MV-4-11 (cell line): ENCODE measurements at regions not wholly inside any gene's neighbourhood (a gene's known extent, or its start where the extent isn't known, plus 50 kb on each side); places are given as distances from the start of the nearest gene placed in this dataset.
"Not testable (repeated sequence)": the region's sequence is repeated elsewhere in the genome, so short reads cannot be mapped to it uniquely, and the experiment has no call there.

ENCODE experiments used
- DNase-seq: peaks from one replicate; lab custom pipeline; 2025; lab: John Stamatoyannopoulos, UW

GRCh38 chr6:119960036-119960435 lies 610.5 kb upstream of the MAN1A1 start:
- DNase-seq = no peak

DNA sequence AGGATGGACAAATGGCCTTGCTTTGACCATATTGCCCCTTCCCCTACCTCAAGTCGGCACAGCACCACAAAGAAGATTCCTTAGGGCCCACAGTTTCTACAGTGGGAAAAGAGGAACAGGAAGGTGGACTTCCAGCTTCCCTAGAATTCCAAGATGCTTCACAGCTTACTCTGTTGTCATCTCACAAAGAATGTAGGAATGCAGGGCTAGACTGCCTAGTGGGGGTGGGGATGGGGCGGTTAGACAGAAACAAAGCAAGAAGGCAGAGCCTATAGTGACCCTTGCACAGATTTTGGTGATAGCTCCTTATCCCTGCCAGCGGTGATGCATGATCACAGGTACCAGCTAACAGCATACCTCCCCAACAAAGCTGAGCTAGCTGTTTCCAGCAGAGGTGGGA lies 607.6 kb upstream of the MAN1A1 start:
- no peak for DNase-seq

DNA sequence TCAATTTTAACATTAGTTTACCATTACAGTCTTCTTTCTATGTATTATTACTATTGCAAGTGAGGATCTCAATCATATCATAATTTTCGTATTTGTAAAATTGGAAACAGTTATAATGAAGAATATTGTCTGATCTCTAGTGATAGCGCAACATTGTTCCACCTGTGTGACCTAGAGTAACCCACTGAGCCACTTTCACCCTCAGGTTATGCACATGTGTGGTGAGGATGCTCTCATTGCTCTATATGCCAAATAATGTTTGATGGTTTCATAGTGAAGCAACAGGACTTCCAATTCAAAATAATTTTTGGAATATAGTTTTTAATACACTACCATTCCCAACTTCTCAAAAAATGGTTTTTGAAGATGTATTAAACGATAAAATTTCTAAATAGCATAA lies 603.1 kb upstream of the MAN1A1 start:
- DNase-seq = no peak

DNA sequence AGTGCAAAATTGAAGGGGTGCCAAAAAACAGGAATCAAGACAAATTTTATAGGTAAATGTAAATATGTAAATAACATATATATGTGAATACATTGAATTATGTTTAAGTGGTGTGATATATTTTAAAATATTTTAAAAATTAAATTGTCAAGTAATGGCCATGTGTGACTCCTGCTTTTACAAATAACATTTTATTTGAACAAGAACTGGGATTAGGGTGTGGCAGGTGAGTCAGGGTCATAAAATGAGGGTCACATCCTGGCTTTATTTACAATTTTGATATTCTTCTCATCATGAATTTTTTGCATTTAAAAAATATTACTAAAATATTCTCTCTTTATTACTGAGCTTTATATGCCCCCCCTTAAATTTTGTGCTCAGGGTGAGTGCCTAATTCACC lies 601.1 kb upstream of the MAN1A1 start:
- DNase-seq = no peak

DNA sequence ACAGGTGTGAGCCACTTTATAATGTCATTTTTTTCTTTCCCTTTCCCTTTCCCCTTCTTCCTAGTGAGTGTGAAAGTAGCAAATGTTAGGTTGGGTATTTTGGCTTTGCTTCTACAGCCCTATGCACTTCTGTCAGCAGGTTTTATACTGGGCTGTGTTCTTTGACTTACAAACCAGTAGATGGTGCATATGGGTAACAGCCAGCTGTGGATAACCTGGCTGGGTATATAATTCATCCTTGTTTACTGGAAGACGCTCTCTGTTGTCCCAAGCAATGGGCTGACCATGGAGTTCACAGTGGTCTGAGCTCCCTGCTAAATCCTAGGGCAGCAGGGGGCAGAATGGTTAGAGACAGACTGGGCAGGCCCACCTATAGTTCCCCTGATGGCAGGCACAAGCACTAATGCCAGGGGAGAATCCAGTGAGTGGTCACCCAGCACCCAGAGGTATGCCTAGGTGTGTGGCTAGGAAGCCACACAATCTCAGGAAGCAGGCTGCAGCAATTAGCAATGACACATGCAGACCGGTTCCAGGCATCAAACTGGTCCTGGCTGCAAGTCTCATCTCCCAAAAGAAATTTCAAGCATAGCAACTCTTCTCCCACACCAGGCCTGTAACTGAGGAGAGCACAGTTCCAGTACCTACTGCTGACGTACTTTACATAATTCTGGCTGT lies 592.7 kb upstream of the MAN1A1 start:
- no peak for DNase-seq

GRCh38 chr6:119938752-119939151 lies 589.2 kb upstream of the MAN1A1 start:
- DNase-seq = peak; percentile 74

DNA sequence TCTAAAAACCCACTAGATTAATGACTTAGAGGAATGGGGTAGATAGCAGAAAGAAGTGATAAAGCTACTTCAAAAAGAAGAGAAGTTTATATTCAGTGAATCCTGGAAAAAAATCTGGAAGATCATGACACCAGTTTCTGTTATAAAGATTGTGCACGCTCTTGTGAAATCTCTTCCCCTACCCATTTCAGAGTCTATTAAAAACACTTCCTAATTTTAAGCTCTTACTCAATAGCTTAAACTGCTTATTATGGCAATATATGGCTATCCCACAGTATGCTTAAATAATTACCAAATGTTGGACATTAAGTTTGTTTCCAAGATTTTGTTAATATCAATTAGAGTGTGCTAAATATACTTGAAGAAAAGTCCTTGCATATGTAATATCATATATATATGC lies 585.3 kb upstream of the MAN1A1 start:
- DNase-seq = peak; percentile 67

DNA sequence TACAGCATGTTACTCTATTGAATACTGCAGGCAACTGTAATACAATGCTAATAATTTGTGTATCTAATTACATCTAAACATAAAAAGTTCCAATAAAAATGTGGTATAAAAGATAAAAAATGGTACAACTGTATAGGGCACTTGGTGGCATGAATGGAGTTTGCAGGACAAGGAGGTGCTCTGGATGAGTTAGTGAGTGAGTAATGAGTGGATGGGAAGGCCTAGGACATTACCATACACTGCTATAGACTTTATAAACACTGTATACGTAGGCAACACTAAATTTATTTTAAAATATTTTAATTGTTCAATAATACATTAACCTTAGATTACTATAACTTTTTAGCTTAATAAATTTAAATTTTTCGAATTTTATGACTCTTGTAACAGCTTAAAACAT lies 579.6 kb upstream of the MAN1A1 start:
- no peak for DNase-seq

DNA sequence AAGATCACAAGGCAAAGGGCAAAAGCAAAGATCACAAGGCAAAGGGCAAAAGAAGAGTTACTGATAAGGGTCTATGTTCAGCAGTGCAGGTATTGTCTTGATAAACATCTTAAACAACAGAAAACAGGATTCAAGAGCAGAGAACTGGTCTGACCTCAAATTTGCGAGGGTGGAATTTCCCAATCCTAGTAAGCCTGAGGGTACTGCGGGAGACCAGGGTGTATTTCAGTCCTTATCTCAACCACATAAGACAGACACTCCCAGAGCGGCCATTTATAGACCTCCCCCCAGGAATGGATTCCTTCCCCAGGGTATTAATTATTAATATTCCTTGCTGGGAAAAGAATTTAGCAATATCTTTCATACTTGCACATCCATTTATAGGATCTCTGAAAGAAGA lies 575.3 kb upstream of the MAN1A1 start:
- not testable (repeated sequence) for DNase-seq

DNA sequence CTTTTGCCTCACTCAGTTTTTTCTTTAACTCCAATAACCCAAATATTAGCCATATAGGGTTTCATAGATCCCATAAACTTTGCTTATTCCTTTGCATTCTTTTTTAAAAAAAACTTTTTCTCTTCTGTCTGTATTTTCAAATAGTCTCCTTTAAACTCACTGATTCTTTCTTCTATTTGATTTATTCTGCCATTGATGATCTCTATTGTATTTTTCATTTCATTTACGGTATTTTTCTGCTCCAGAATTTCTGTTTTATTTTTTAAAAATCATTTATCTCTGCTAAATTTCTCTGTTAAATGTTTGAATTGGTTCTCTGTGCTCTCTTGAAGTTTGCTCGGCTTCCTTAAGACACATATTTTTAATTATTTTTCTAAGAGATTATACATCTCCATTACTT lies 573.3 kb upstream of the MAN1A1 start:
- DNase-seq = no peak

GRCh38 chr6:119921491-119922010 lies 572.0 kb upstream of the MAN1A1 start:
- no peak for DNase-seq

DNA sequence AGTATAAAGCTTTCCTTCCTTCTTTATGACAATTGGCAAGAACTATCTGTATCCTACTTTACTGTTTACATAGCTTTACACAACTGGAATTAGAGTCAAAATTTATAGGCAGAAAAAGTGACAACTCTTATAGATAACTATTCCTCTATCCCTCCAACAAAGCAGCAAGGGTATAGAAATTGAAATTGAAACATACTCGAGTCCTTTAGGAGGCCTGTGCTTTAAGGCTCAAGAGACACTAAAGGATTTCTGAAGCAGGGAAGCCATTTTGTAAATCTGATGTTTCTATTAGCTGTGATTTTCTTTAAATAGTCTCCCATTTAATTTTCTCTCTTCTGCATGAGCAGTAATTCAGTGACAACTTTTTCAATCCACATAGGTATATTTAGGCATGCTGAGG lies 567.6 kb upstream of the MAN1A1 start:
- DNase-seq = no peak

DNA sequence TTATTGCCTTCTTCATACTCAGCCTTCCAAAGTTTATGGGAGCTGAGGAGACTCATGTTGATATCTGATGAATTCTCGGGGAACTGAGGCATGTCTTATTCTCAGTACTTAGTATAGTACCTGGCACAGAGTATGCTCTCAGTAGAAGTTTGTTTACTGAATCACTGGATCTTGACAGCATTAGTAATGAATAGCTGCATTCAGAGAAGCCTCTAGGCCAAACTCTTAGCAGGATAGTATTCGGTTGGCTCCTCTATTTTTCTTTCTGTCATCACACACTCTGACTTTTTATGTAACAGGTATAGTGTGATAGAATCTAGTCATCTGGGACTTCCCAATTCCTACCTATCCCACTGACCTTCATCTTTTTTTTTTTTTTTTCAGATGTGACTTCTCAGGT lies 566.4 kb upstream of the MAN1A1 start:
- DNase-seq = no peak

DNA sequence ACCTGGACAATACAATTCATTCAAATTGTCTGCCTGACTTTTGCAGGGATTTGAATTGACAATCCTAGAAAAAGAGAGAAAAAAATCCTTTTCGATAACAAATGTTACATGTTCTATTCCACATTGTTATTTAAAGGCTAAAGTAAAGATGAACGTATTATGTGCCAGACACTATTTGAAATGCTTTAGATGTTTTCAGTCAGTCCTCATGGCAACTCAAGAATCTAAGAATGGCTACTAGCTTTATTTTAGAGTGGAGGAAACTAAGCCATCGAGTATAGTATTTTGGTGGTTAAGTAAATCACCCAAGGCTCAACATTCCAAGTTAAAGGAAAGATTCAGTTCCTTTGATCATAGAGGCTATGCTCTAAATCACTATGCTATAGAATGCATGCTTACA lies 558.6 kb upstream of the MAN1A1 start:
- no peak for DNase-seq

- peak; percentile 68 for DNase-seq
Measured at GRCh38 chr6:119902681-119903080, 553.1 kb upstream of the MAN1A1 start.

DNA sequence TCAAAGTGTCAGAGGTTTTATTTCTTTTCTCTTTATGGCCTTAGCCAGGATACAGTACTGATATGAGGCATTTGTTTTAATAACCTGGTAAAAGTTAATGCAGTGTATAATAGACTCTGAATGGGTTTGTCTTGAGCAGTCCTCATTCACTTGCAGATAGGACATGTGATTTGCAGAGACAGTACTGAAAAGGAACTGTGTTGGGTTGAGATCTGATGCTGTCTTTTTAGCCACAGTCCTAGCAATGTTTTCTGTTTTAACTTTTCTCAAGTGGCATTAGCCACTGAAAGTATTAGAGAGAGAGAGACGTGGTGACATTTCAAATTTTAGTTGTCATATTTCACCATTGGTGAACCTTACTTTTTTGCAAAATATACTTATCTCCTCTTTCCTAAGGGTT lies 547.2 kb upstream of the MAN1A1 start:
- no peak for DNase-seq

DNA sequence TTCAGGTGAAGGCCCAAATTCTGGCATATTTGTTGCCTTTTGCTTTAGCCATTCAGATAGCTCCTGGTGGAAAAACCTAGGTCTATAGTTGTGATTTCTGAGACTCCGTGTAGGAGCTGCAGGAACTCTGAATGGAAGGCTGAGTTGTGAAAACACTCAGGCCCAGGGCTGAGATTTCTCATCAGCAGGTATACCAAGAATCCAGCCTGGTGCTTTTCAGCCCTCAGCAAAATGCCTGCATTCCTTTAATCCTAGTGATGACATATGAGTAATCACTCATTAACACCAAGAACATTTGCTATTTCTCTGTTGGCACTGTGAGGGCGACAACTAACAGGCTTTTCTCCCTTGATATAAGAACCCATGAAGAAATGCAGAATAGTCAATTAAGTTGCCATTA lies 546.1 kb upstream of the MAN1A1 start:
- no peak for DNase-seq

GRCh38 chr6:119894811-119895210 lies 545.2 kb upstream of the MAN1A1 start:
- DNase-seq = no peak

GRCh38 chr6:119891644-119892043 lies 542.1 kb upstream of the MAN1A1 start:
- peak; percentile 71 for DNase-seq

DNA sequence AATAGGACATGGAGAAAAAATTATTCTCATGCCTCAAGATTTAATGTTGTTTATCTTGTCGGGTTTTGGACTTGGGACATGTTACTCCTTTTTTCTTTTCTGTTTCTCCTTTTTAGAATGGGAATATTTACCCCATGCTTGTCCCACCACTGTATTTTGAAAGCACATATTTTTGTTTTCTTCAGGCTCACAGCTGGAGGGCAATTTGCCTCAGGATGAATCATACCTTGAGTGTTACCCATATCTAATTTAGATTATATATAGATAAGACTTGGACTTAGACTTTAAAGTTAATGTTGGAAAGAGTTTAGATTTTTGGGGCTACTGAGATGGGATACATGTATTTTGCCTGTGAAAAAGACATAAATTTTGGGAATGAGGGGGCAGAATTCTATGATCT lies 541.6 kb upstream of the MAN1A1 start:
- DNase-seq = no peak

GRCh38 chr6:119890470-119890869 lies 540.9 kb upstream of the MAN1A1 start:
- DNase-seq = no peak

- no peak for DNase-seq
Measured at GRCh38 chr6:119887666-119888065, 538.1 kb upstream of the MAN1A1 start.

- DNase-seq = no peak
Measured at GRCh38 chr6:119881416-119881815, 531.9 kb upstream of the MAN1A1 start.

DNA sequence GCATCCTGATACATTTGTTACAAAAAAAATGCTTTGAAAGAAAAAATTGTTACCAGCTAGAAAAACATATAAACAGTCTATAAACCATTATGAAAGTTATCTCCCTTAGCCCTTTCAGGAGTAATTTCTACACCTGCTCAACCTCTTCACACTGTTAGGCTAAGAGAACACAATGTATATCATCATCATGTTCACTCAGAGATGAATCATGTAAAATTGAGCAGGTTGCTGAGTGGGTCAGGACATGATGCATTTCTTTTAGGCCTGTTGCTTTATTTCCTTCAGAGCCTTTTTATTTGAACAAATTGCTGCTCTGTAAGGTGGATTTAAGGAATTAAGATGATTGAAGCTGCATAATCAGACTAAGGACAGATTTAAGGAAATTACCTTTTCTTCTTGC lies 531.3 kb upstream of the MAN1A1 start:
- no peak for DNase-seq
